ENCODE measurements at regions not wholly inside any gene's neighbourhood (a gene's known extent, or its start where the extent isn't known, plus 50 kb on each side); places are given as distances from the start of the nearest gene placed in this dataset.

DNA sequence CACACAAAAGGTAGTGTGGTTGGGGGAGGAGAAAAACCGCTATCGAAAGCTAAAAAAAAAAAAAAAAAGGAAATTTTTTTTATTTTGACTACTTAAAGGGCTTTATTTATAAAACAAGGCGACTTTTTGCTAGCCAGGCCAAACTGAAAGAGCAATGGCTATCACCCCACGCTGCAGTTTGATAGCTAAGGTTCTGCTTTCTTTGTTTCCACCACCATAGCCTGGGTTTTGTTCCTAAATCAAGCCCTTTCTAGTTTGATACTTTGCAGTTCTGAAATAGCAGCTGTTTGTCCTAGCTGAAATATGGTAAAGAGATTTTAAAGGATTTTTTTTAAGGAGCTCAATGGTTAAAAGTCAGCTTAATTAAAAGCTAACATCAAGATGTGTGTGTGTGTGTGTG is 67.4 kb upstream of the ABCA12 start (continued):
- TF ChIP-seq ZNF687 (IDR thresholded peaks at IDR 0.05) (no peak), ZNF24 (IDR thresholded peaks at IDR 0.05) (no peak), E4F1 (IDR thresholded peaks at IDR 0.05; ENCODE audit: borderline replicate concordance, partially characterized antibody) (no peak), PRDM15 (CRISPR knock-in tag; IDR thresholded peaks at IDR 0.05) (no peak), SRF (IDR thresholded peaks at IDR 0.05; ENCODE audit: low read depth in 2 of 2, low read length in 2 of 2) (no peak)
